ENCODE measurements at regions not wholly inside any gene's neighbourhood (a gene's known extent, or its start where the extent isn't known, plus 50 kb on each side); places are given as distances from the start of the nearest gene placed in this dataset.
A peak's percentile ranks its signal among the peaks of the same experiment; 100 is the strongest.

DNA sequence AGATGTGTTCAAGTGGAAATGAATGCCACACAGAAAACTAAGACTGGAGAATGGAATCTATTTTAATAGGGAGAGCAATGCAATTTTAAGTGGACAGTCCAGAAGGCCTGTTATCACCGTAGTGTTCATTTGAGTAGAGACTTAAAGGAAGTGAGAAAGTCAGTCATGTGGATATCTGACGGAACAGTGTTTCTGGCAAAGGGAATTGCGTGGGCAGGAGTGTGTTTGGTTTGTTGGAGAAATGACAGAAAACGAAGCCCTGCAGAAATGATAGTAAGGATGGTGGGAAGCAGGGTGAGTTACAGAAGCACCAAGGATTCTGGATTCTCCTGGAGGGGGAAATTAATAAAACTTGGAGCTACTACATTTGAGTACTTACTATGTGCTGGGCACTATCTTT lies 776.6 kb downstream of the MED13L start:
- H3K27ac ChIP-seq (ENCODE audit: low read depth, low read length): no peak overlapping the region
- H3K27me3 ChIP-seq (ENCODE audit: control insufficient read depth in 5 of 5, insufficient read depth in 4 of 5, low read length in 5 of 5): no peaks in the 10 kb centered on the region
- H3K9me3 ChIP-seq (ENCODE audit: control insufficient read depth in 5 of 5, low read length in 5 of 5): peaks cover 0 to 8% (median 0%) of the 10 kb centered on the region in 5 donors
- H3K4me3 ChIP-seq (ENCODE audit: low read depth in 1 of 5, low read length in 5 of 5): no peak overlapping the region
- no peak overlapping the region for H3K9ac ChIP-seq (ENCODE audit: low read length in 5 of 5)
- H3K36me3 ChIP-seq (ENCODE audit: control insufficient read depth in 5 of 5, insufficient read depth in 5 of 5, low read length in 5 of 5): no peaks in the 10 kb centered on the region
- H3K4me1 ChIP-seq (ENCODE audit: control insufficient read depth in 5 of 5, insufficient read depth in 5 of 5, low read length in 5 of 5): peaks cover 0 to 27% (median 6%) of the 10 kb centered on the region in 5 donors

- Histone ChIP-seq H3K36me3 (ENCODE audit: control insufficient read depth in 5 of 5, insufficient read depth in 5 of 5, low read length in 5 of 5) (no peaks in the 10 kb centered on the region), H3K4me1 (ENCODE audit: control insufficient read depth in 5 of 5, insufficient read depth in 5 of 5, low read length in 5 of 5) (peaks cover 0 to 3% (median 0%) of the 10 kb centered on the region in 5 donors), H3K27ac (ENCODE audit: low read depth, low read length) (no peak overlapping the region), H3K4me3 (ENCODE audit: low read depth in 1 of 5, low read length in 5 of 5) (no peak overlapping the region), H3K27me3 (ENCODE audit: control insufficient read depth in 5 of 5, insufficient read depth in 4 of 5, low read length in 5 of 5) (no peaks in the 10 kb centered on the region), H3K9ac (ENCODE audit: low read length in 5 of 5) (no peak overlapping the region), H3K9me3 (ENCODE audit: control insufficient read depth in 5 of 5, low read length in 5 of 5) (peaks cover 0 to 3% (median 0%) of the 10 kb centered on the region in 5 donors)
Observed at GRCh38 chr12:115495300-115495699, 782.2 kb downstream of the MED13L start.

- Histone ChIP-seq H3K27ac (ENCODE audit: low read depth, low read length) (no peak overlapping the region), H3K9ac (ENCODE audit: low read length in 5 of 5) (no peak overlapping the region), H3K27me3 (ENCODE audit: control insufficient read depth in 5 of 5, insufficient read depth in 4 of 5, low read length in 5 of 5) (peaks cover 0 to 3% (median 0%) of the 10 kb centered on the region in 5 donors), H3K4me1 (ENCODE audit: control insufficient read depth in 5 of 5, insufficient read depth in 5 of 5, low read length in 5 of 5) (peaks cover 0 to 3% (median 0%) of the 10 kb centered on the region in 5 donors), H3K36me3 (ENCODE audit: control insufficient read depth in 5 of 5, insufficient read depth in 5 of 5, low read length in 5 of 5) (no peaks in the 10 kb centered on the region), H3K4me3 (ENCODE audit: low read depth in 1 of 5, low read length in 5 of 5) (no peak overlapping the region), H3K9me3 (ENCODE audit: control insufficient read depth in 5 of 5, low read length in 5 of 5) (peaks cover 0 to 3% (median 0%) of the 10 kb centered on the region in 5 donors)
Observed at GRCh38 chr12:115492553-115492952, 784.9 kb downstream of the MED13L start.

DNA sequence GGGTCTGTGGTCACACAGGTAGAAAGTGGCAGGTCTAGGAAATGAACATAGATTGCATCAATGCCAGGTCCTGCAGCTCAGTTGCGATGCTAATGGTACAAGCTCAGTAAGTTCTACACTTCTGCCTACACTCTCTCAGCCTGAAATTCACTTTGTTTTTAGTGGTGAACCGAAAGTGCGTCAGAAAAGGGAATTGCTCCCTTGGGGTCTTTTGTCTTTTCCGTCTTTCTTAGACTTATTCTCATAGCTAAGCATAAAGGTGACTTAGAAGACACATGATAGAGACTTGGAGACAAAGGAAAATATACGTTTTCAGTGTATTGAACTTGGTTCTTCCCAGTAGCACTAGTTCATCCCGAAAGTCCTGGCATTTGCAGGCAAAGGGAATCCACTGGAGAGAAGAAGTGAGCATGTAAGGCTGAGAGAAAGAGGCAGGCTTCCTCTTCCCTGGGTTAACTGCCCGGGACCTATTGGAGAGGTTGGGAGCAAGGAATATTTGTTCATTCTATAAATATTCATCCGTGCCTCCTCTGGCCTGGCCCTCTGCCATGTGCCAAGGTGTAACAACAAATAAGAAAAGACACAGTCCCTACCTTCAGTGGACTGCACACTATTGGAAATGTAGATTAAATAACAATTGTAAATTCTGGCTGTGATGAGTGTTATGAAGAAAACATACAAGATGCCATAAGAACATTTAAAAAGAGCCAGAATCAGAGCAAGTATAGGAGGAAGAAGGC lies 785.8 kb downstream of the MED13L start:
- H3K36me3 ChIP-seq (ENCODE audit: control insufficient read depth in 5 of 5, insufficient read depth in 5 of 5, low read length in 5 of 5): no peaks in the 10 kb centered on the region
- H3K4me3 ChIP-seq (ENCODE audit: low read depth in 1 of 5, low read length in 5 of 5): peak overlapping the region in 2 of 5 donors; percentile 11 to 12
- H3K27me3 ChIP-seq (ENCODE audit: control insufficient read depth in 5 of 5, insufficient read depth in 4 of 5, low read length in 5 of 5): peaks cover 0 to 3% (median 0%) of the 10 kb centered on the region in 5 donors
- peaks cover 0 to 3% (median 0%) of the 10 kb centered on the region in 5 donors for H3K4me1 ChIP-seq (ENCODE audit: control insufficient read depth in 5 of 5, insufficient read depth in 5 of 5, low read length in 5 of 5)
- H3K9ac ChIP-seq (ENCODE audit: low read length in 5 of 5): no peak overlapping the region
- peaks cover 0 to 3% (median 0%) of the 10 kb centered on the region in 5 donors for H3K9me3 ChIP-seq (ENCODE audit: control insufficient read depth in 5 of 5, low read length in 5 of 5)
- no peak overlapping the region for H3K27ac ChIP-seq (ENCODE audit: low read depth, low read length)

DNA sequence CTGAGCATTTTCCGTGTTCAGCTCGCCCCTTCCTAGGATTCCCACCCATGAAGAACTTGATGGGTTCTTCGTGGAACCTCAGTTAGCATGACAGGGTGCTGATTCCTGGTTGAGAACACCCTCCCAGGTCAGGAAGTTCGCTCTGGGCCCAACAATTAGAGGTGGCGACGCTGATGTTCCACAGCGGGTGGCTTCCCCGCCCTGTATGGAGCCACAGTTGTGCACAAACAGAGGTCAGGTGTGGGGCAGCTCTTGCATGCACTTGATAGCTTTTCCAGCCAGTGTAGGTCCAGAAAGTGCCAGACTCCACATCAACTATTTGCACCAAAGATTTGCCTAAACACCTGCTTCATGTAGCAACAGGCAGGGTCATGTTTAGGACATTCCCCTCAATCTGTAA lies 788.2 kb downstream of the MED13L start:
- no peaks in the 10 kb centered on the region for H3K36me3 ChIP-seq (ENCODE audit: control insufficient read depth in 5 of 5, insufficient read depth in 5 of 5, low read length in 5 of 5)
- peaks cover 0 to 6% (median 6%) of the 10 kb centered on the region in 5 donors for H3K9me3 ChIP-seq (ENCODE audit: control insufficient read depth in 5 of 5, low read length in 5 of 5)
- H3K27ac ChIP-seq (ENCODE audit: low read depth, low read length): no peak overlapping the region
- no peak overlapping the region for H3K4me3 ChIP-seq (ENCODE audit: low read depth in 1 of 5, low read length in 5 of 5)
- peaks cover 0 to 3% (median 0%) of the 10 kb centered on the region in 5 donors for H3K27me3 ChIP-seq (ENCODE audit: control insufficient read depth in 5 of 5, insufficient read depth in 4 of 5, low read length in 5 of 5)
- peaks cover 0 to 10% (median 3%) of the 10 kb centered on the region in 5 donors for H3K4me1 ChIP-seq (ENCODE audit: control insufficient read depth in 5 of 5, insufficient read depth in 5 of 5, low read length in 5 of 5)
- H3K9ac ChIP-seq (ENCODE audit: low read length in 5 of 5): no peak overlapping the region

DNA sequence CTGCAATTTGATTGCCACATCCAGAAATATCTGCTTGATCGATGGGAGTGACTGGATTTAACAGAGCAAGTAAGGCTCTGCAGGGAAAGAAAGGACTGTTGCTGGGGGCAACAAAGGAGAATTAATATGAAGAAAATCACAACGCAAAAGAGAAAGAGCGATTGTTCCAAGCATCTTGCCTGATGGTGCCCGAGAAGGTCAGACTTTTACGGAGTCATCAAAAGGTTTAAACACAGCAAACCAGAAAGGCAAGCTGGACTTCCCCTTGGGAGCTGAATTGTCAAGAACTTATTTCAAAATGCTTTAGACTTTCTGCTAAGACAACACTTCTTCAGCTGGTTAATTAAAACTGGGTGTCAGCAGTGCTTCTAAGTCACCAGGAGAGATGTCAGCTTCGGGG lies 791.5 kb downstream of the MED13L start:
- Histone ChIP-seq H3K27ac (ENCODE audit: low read depth, low read length) (no peak overlapping the region), H3K9me3 (ENCODE audit: control insufficient read depth in 5 of 5, low read length in 5 of 5) (peaks cover 0 to 11% (median 6%) of the 10 kb centered on the region in 5 donors), H3K36me3 (ENCODE audit: control insufficient read depth in 5 of 5, insufficient read depth in 5 of 5, low read length in 5 of 5) (no peaks in the 10 kb centered on the region), H3K27me3 (ENCODE audit: control insufficient read depth in 5 of 5, insufficient read depth in 4 of 5, low read length in 5 of 5) (peaks cover 0 to 3% (median 0%) of the 10 kb centered on the region in 5 donors), H3K4me1 (ENCODE audit: control insufficient read depth in 5 of 5, insufficient read depth in 5 of 5, low read length in 5 of 5) (peaks cover 0 to 10% (median 0%) of the 10 kb centered on the region in 5 donors), H3K9ac (ENCODE audit: low read length in 5 of 5) (no peak overlapping the region), H3K4me3 (ENCODE audit: low read depth in 1 of 5, low read length in 5 of 5) (no peak overlapping the region)

DNA sequence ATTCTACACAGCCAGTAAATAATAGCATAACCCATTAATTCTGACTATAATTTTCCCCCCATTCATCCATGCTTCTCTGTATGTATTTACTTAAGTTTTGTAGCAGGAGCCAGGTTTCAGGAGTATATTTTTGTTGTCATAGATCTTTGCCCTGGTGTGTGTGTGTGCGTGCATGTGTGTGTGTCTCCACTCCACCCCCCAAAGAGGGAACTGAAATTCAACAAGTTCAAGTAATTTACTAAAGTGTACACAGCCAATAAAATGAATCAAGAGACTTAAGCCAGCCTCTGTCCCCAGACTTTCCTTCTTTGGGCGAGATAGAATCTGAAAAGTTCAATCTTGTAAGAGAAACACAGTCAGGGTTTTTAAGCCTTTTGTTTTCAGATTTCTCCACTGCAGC lies 792.0 kb downstream of the MED13L start:
- Histone ChIP-seq H3K4me3 (ENCODE audit: low read depth in 1 of 5, low read length in 5 of 5) (no peak overlapping the region), H3K27ac (ENCODE audit: low read depth, low read length) (no peak overlapping the region), H3K36me3 (ENCODE audit: control insufficient read depth in 5 of 5, insufficient read depth in 5 of 5, low read length in 5 of 5) (no peaks in the 10 kb centered on the region), H3K9me3 (ENCODE audit: control insufficient read depth in 5 of 5, low read length in 5 of 5) (peaks cover 0 to 11% (median 6%) of the 10 kb centered on the region in 5 donors), H3K9ac (ENCODE audit: low read length in 5 of 5) (no peak overlapping the region), H3K4me1 (ENCODE audit: control insufficient read depth in 5 of 5, insufficient read depth in 5 of 5, low read length in 5 of 5) (peaks cover 0 to 10% (median 0%) of the 10 kb centered on the region in 5 donors), H3K27me3 (ENCODE audit: control insufficient read depth in 5 of 5, insufficient read depth in 4 of 5, low read length in 5 of 5) (peaks cover 0 to 3% (median 0%) of the 10 kb centered on the region in 5 donors)

- no peak overlapping the region for H3K27ac ChIP-seq (ENCODE audit: low read depth, low read length)
- peaks cover 0 to 11% (median 6%) of the 10 kb centered on the region in 5 donors for H3K9me3 ChIP-seq (ENCODE audit: control insufficient read depth in 5 of 5, low read length in 5 of 5)
- no peaks in the 10 kb centered on the region for H3K27me3 ChIP-seq (ENCODE audit: control insufficient read depth in 5 of 5, insufficient read depth in 4 of 5, low read length in 5 of 5)
- H3K4me1 ChIP-seq (ENCODE audit: control insufficient read depth in 5 of 5, insufficient read depth in 5 of 5, low read length in 5 of 5): peaks cover 0 to 10% (median 0%) of the 10 kb centered on the region in 5 donors
- no peak overlapping the region for H3K4me3 ChIP-seq (ENCODE audit: low read depth in 1 of 5, low read length in 5 of 5)
- no peaks in the 10 kb centered on the region for H3K36me3 ChIP-seq (ENCODE audit: control insufficient read depth in 5 of 5, insufficient read depth in 5 of 5, low read length in 5 of 5)
- H3K9ac ChIP-seq (ENCODE audit: low read length in 5 of 5): no peak overlapping the region
Observed at GRCh38 chr12:115482943-115483342, 794.5 kb downstream of the MED13L start.

DNA sequence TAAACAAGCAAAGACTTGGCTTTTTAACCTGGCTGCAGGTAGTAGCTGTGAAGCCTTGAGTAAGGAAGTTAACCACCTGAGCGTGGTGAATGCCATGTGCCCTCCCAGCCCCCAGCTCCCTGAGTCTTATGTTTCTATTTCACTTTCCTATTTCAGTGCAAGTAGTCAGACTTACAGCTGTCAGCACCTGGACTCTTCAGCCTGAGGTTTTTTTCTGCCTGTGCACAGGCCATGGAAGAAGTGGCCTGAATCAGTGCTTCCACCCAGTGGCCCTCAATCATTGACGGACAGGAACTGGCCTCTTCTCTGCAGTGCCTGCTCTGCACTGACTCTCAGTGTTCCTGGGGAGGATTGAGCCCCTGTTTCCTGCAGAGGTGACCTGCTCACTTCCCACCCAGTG lies 796.4 kb downstream of the MED13L start:
- no peak overlapping the region for H3K27ac ChIP-seq (ENCODE audit: low read depth, low read length)
- no peaks in the 10 kb centered on the region for H3K27me3 ChIP-seq (ENCODE audit: control insufficient read depth in 5 of 5, insufficient read depth in 4 of 5, low read length in 5 of 5)
- H3K4me3 ChIP-seq (ENCODE audit: low read depth in 1 of 5, low read length in 5 of 5): no peak overlapping the region
- H3K36me3 ChIP-seq (ENCODE audit: control insufficient read depth in 5 of 5, insufficient read depth in 5 of 5, low read length in 5 of 5): no peaks in the 10 kb centered on the region
- H3K9ac ChIP-seq (ENCODE audit: low read length in 5 of 5): no peak overlapping the region
- peaks cover 0 to 11% (median 6%) of the 10 kb centered on the region in 5 donors for H3K9me3 ChIP-seq (ENCODE audit: control insufficient read depth in 5 of 5, low read length in 5 of 5)
- peaks cover 0 to 7% (median 0%) of the 10 kb centered on the region in 5 donors for H3K4me1 ChIP-seq (ENCODE audit: control insufficient read depth in 5 of 5, insufficient read depth in 5 of 5, low read length in 5 of 5)

DNA sequence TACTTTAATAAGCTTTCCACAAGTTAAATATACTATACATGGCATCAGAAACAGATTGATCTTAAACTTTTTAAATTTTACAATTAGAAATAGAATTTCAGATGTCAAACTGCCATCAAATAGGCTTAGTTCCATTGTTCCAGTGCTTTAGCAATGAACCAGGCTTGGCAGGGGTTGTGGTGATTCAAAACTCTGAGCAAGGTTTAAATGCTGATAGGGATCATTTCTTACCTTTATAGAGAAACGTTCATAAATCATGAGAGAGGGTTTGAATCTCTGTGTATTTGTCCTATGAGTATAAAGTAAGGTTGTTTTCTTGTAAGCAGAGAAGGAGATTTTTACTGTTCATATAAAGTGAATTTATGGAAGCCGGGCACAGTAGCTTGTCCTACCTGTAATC lies 794.5 kb upstream of the TBX3 start:
- Histone ChIP-seq H3K4me1 (ENCODE audit: control insufficient read depth in 5 of 5, insufficient read depth in 5 of 5, low read length in 5 of 5) (no peaks in the 10 kb centered on the region), H3K9me3 (ENCODE audit: control insufficient read depth in 5 of 5, low read length in 5 of 5) (peaks cover 0 to under 1% (median 0%) of the 10 kb centered on the region in 5 donors), H3K4me3 (ENCODE audit: low read depth in 1 of 5, low read length in 5 of 5) (no peak overlapping the region), H3K9ac (ENCODE audit: low read length in 5 of 5) (no peak overlapping the region), H3K27ac (ENCODE audit: low read depth, low read length) (no peak overlapping the region), H3K36me3 (ENCODE audit: control insufficient read depth in 5 of 5, insufficient read depth in 5 of 5, low read length in 5 of 5) (no peaks in the 10 kb centered on the region), H3K27me3 (ENCODE audit: control insufficient read depth in 5 of 5, insufficient read depth in 4 of 5, low read length in 5 of 5) (no peaks in the 10 kb centered on the region)
